ENCODE measurements at regions not wholly inside any gene's neighbourhood (a gene's known extent, or its start where the extent isn't known, plus 50 kb on each side); places are given as distances from the start of the nearest gene placed in this dataset.

DNA sequence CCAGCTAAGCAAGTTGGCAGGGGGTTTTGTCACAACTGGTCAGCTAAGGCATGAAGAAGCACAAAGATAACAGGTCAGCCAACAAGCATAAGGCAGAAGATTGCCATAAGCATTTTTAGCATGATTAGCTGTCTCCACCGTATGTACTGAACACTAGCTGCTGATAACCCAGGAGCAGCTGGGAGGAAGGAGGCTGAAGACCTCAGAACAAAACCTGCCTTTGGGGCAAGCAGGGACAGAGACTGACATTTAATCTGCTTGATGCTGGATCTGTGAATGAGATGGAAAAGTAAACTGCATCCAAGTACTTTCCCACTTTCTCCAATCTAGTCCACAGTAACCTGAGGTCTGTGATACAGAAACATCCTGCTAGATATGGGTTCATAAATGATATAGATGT lies 353.0 kb upstream of the MAP3K7 start:
- no peak for DNase-seq

DNA sequence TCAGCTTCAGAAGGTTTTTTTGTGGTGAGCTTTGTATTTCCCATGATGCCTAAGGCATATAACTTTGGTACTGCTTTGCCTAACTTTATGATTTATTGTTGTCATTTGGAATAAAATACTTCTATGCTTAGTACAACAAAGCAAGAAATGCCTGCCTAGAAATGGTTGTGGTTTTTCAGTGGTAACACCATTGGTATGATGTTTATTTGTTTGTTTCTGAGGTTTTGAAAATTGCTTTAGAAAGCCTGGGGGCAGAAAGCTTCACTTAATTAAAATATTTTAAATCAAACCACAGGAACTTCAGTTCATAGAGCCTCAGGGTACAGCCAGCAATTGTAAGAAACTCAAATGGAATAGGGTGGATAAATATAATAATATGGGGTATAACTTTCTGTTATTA lies 351.2 kb upstream of the MAP3K7 start:
- DNase-seq: no peak

DNA sequence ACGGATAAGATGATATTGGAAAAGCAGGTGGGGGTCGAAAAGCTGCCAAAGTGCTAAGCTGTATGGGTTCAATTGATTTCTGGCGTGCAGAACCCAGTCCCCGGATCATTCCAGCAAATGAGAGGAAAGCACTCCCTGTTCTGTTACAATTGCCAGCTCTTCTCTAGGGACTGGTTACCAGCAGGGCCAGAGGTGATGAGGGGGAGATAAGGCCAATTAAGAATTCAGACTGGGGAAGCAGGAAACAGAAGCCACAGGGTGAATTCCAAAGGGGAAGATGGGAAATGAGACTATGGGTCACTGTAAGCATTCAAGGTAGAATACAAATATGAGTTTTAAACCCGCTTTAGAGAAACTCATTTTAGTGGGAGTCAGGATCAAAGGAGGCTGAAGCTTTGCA lies 349.4 kb upstream of the MAP3K7 start:
- DNase-seq: no peak

DNA sequence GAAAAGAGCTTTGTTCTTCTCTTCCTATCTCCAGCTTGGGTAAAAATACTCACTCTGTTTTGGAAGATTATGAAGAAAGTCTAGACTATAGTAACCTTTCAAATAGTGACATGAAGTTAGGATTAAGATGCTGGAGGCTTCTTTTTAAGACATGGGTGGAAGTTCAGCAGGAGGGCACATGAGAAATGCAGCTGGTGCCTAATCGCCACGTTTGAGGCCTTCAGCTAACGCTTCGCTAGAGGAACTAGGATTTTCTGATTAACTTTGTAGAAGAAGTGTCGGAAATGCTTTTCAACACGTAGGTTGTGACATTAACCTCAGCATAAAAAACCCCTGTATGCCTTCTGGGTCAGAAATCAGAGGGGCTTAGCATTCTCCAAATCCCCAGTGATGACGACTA lies 348.1 kb upstream of the MAP3K7 start:
- DNase-seq: no peak

DNA sequence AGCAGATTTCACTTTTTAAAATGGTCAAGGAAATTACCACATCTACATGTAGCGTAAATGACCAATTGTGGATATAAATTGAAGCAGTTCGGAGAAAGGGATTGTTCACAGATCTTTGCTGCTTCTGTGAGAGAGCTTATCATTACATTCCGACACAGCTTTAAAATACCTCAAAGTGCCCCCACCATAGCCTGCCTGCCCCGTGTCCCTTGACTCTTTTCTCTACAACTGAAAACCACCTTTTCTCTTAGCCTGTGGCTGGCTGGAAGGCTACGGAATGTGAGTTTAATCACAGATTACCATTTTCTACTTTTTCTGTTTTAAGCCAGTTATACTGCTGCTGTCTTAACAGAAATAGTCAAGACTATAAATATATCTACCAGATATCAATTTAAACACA lies 347.2 kb upstream of the MAP3K7 start:
- DNase-seq: no peak

DNA sequence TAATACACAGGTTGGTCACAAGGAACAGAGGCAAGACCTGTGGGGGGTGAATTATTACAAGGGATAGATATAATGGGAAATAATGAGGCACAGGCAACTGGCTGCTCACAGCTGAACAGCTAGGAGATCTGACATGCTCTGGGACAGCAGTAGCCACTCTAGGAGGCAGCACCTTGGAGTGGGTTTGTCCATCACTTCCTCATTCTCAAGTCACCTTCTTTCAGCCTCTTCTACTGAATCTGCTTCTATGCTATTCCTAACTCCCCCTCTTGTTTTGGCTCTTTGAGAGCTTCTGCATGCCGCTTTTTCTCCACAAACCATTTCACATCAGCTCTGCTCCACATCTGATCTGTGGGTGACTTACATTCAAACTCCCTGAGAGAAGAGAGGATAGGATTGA lies 345.5 kb upstream of the MAP3K7 start:
- DNase-seq: no peak

DNA sequence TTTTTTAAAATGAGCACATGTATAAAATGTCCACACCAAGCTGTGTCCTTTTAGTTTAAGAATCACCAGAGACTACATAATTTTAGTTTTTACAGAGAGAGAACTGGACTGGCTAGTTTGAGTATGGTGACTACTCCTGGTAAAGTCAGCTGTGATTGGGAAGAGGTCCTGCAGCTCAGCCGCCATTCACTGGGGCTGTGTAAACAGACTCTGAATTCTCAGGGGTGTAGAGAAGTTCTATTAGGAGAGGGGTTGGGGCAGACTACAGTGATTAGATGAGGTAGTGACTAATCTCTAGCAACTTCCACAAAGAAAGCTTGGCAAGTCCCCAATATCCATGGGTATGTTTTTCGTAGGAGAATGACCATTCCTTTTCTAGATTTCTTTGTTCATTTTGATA lies 341.2 kb upstream of the MAP3K7 start:
- no peak for DNase-seq

DNA sequence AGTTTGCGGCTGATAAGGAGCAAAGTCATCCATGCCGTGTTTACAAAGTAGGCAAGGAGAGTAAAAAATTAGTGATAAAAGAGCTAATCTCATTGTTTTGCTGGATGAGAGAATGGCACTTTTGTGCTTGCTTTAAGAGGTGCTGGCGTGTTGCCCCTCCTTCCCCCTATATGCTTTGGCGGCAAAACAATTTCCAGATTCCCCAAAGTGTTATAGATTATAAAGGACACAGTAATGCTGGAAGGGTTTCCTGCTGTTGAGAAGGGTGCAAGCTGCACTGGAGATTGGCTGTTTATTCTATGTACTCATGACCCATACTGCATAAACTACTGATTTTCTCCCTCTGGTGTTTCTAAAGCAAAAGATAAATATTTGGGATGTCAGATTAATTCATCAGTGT lies 338.9 kb upstream of the MAP3K7 start:
- no peak for DNase-seq

DNA sequence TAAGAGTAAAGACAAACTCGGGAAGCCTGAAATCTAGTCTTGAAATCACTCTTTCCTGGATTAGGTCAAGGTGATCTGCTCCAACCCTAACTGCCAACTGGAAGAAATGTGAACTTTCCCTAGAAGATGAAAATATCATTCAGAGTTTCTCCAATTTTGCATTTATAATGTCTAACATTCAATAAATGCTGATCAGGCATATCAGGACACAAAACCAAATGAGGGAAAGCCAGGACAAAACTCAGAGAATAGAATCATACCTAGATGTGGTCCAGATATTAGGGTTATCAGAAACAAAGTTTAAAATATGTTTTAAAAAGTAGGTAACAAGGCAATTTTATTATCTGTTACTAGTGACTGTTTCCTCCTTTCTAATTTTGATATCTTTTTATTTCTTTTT lies 335.5 kb upstream of the MAP3K7 start:
- no peak for DNase-seq

DNA sequence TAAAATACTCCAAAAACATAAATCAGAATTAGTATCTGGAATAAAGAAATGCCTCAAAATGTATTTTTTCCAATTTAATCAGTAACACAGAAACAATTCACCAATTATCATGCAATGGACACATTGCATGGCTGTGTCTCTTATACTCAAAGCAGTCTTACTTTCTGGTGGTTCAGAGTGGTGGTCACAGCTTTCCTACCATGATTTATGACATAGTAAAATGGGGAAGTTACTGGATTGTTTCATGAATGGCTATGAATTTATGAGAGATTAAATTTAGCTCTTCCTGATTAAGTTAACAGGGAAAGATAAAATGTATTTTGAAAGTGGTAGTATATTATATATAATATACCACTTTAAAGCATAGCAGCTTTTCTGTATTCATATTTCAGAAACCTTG lies 331.5 kb upstream of the MAP3K7 start:
- no peak for DNase-seq

DNA sequence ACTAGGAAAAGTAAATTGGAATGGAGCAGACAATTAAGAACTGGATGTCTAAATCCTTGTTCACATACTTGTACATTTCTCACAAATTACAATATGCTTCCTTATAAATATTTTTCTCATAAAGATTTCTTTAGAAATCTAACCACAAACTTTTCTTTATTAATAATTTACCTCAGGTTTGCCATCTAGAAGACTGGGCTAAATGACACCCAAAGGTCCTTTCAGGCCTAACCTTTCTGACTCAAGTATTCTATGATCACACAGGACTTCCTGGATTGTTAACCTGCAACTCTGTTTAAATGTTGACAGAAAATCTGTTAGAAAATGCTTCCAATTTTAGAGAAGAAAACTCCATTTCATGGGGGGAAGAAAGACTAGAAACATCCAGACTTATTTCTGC lies 330.5 kb upstream of the MAP3K7 start:
- no peak for DNase-seq

DNA sequence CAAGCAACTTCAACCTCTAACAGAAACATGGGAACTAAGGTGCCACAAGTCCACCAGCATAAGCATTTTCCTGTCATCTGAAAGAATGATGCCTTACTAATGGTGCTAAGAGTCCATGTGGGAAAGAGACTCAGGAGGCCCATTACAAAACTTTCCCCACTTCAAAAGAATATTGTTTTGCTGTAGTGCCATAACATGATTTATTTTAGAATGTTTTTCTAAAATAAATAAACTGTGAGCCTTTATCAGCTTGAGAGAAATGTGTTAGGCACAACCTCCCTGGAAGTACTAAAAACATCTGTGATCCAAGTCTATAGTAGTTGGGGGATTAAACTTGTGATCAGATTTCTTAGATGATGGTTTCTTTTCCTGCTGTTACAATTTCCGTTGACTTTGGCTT lies 330.1 kb upstream of the MAP3K7 start:
- DNase-seq: no peak

DNA sequence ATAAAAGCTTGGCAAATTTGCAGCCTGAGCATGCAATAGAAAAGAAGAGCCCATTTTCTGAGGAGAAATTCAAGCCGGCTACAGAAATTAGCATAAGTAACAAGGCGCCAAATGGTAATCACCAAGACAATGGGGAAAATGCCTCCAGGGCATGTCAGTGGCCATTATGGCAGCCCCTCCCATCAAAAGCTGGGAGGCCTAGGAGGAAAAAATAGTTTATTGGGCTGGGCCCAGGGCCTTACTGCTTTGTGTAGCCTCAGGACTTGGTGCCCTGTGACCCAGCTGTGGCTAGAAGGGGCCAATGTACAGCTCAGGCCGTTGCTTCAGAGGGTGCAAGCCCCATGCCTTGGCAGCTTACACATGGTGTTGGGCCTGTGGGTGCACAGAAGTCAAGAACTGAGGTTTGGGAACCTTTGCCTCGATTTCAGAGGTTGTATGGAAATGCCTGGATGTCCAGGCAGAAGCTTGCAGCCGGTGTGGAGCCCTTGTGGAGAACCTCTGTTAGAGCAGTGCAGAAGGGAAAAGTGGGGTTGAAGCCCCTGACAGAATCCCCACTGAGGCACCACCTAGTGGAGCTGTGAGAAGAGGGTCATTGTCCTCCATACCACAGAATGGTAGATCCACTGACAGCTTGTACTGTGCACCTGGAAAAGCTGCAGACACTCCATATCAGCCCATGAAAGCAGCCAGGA lies 328.5 kb upstream of the MAP3K7 start:
- DNase-seq: no peak

DNA sequence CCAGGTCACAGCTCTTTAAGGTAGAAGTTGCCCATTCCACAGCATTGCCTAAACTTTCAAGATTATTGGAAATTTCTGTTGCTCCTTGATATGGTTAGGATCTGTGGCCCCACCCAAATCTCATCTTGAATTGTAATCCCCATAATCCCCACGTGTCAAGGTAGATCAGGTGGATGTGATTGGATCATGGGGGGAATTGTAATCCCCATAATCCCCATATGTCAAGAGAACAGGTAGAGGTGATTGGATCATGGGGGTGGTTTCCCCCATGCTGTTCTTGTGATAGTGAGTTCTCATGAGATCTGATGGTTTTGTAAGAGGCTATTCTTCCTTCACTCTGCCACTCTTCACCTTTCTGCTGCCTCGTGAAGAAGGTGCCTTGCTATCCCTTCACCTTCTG lies 327.4 kb upstream of the MAP3K7 start:
- no peak for DNase-seq

DNA sequence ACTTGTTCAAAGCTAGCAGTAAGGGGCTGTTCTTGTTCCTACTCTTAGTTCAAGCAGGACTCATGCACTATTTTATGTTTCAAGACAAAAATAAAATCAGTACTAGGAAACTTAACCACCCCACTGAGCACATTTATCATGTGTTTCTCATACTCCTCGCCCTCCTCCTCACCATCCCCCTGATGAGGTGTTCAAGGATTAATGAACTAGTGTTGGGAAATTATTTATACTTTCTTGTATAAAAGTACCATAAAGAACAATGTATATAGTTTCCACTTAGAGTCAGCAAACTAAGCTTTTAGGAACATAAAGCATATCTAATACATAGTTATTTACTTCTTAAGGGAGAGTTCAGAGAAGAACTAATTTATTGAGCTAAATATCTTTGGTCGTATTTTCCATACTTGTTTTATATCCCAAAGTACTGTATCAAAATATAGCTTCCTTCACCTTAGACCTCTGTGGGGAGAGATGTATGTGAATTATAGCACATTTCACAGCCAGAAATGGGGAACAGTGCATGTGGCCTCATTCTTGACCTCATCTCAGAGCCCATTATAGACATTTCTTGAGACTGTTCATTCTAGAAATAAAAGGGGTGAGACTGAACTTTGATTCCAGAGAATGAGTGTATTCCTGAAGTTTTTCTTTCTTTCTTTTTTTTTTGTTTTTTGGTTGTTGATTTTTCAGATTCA lies 326.5 kb upstream of the MAP3K7 start:
- DNase-seq: no peak

DNA sequence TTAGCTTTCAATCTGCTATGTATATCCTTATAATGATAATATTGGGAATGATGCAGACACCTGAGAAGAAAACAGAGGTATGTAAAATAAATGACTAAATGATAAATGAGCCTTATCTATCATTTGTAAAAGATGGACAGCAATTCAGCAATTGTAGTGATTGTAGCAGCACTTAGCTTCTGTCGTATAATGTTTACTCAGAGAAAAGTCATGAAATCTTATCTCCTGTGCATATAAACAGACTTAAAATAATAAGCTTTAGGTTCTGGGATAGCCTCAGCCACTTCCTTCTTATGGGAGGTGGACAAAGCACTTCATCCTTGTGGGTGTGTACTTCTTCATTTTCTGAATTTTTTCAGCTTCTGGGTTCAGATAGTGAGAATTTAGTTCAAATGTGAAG lies 324.8 kb upstream of the MAP3K7 start:
- no peak for DNase-seq

DNA sequence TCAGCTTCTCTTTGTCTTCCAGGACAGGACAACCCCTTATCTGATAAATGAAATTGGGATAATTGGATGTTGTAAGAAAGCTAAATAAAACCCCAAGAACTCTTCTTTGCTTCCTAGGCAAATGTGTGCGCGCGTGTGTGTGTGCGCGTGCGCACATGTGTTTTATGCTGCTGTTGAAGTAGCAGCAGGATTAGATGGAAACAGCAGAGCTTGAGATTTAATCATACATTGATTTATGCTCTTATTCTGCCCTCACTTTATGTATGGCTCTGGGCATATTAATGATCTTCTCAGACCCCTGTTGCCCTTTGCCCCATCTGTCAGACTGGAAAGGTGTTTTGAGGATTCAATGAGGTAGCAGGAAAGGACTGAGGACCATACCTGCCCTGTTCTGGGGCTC lies 324.0 kb upstream of the MAP3K7 start:
- DNase-seq: no peak

DNA sequence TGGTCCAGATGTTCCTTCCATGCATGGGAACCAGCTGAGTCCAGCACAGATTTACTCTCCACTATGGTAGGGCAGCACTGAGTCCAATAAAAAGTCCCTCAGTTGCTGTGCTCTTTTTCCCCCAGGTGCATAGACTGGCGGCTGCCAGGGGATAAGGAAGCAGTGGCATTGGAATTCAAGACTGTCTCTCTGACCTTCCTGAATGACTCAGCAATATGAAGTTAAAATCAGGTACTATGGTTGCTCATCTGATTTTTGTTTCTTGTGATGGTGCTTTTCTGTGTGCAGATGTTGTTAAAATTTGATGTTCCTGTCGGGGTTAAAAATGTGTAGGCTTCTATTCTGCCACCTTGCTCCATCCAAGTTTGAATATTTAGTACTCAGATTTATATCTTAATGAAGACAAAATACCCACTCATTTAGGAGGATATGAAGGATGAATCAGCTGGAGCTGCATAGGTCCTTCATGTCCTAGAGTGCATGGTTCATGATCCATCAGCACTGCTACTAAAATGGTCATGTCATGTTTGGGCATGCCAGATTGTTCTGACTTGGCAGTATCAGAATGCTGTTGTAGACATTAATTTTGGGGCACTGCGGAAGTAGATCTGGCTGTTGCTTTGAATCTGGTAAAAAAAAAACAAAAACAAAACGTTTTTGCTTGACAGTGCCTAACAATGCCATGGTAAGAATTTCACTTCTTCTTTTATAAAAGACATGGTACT lies 321.2 kb upstream of the MAP3K7 start:
- no peak for DNase-seq

DNA sequence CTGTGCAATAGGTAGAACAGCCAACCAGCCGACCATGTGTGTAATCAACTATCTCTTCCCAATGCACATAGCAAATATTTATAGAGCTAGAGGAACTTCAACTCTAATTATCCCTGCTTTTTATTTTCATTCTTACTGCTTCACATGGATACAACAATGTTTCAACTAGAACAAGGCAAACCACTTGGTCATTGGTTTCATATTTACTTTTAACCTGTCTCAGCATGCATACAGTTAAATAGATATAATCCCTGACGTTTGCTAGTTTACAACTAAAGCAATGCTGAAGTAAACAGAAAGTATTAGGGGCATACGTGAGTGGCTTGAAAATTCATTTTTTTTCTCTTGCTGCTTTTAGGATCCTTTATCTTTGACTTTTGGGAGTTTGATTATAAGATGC lies 318.5 kb upstream of the MAP3K7 start:
- DNase-seq: no peak

DNA sequence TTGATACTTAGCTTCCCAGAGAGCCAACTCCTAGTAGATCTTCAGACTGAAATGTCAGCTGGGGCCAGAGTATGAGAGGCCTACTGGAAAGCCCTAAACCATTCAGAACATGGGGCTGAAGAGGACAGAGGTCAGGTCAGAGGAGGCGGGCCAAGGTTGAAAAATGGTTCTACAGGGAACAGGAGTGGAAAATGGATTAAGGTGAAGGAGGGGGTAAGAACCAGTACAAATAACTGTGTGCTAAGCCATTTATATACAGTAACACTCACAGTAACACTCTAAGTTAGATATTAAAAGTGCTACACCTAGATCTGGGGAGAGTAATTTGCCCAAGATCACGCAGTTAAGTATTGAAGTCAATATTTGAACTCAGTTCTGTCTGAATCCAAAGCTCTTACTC lies 313.2 kb upstream of the MAP3K7 start:
- no peak for DNase-seq

DNA sequence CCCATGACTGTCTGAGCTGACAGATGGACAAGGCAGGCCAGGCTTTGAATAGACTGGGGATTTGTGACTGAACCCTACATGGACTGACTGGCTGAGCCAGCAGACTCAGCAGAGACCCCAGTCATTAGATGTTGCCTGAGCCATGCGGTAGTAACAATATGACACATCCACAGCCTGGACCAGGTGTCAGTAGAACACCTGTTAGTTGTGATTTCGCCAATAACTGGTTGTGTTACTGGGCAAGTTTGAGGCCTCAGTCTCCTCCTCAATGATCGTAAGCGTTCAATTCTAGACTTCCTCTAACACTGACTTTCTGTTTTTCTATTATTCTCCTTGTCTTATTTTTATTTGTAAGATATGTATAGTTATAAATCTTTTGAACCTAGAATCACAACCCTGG lies 311.9 kb upstream of the MAP3K7 start:
- no peak for DNase-seq

DNA sequence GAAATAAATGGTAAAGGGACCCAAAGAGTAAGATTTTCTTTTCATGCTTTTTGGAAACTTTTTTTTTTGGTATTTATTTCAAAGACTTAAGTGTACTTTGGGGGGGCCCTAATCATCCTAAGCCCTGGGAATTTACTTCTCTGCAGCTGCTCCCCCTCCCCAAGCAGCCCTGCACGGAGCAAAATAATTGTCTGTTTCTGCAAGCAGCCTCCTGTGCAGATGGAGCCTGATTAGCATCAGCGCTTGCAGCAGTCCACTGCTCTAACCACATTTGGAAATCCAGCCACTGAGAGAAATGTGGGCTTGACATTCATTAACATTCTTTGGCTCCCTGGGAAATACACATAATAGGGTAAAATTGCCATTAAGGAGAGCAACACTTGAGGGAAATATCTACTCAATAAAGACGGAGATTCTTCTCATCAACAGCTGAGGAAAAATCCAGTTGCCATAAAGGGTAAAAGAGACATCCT lies 309.2 kb upstream of the MAP3K7 start:
- no peak for DNase-seq
